ENCODE measurements at regions not wholly inside any gene's neighbourhood (a gene's known extent, or its start where the extent isn't known, plus 50 kb on each side); places are given as distances from the start of the nearest gene placed in this dataset.

- intact Hi-C loops (cut with DNase I; ENCODE audit: low total_unique reads) = no loop called here
- DNase-seq (ENCODE audit: low spot score in 2 of 2) = no peak
- TF ChIP-seq CTCF (IDR thresholded peaks at IDR 0.05) (no peak), POLR2A (IDR thresholded peaks at IDR 0.05) (no peak)
- H3K4me3 ChIP-seq (ENCODE audit: low read depth, poor library complexity, severe bottlenecking) = no peak overlapping the region
Measured at GRCh38 chr15:96554541-96554940, 224.0 kb downstream of the NR2F2 start.

- no peak overlapping the region for H3K4me3 ChIP-seq (ENCODE audit: low read depth, poor library complexity, severe bottlenecking)
- WGBS, 2 donors = 91 to 94% methylated on average over 1 of the region's 1 CpG
- intact Hi-C loops (cut with DNase I; ENCODE audit: low total_unique reads) = no loop called here
- TF ChIP-seq CTCF (IDR thresholded peaks at IDR 0.05) (no peak), POLR2A (IDR thresholded peaks at IDR 0.05) (no peak)
- DNase-seq (ENCODE audit: low spot score in 2 of 2) = no peak
Measured at GRCh38 chr15:96559087-96559486, 228.6 kb downstream of the NR2F2 start.

GRCh38 chr15:96559631-96560030 lies 229.1 kb downstream of the NR2F2 start:
- H3K4me3 ChIP-seq (ENCODE audit: low read depth, poor library complexity, severe bottlenecking) = no peak overlapping the region
- no peak for DNase-seq (ENCODE audit: low spot score in 2 of 2)
- WGBS, 2 donors = 85 to 90% methylated on average over 4 of the region's 4 CpGs
- intact Hi-C loops (cut with DNase I; ENCODE audit: low total_unique reads) = no loop called here
- no peak for TF ChIP-seq POLR2A (IDR thresholded peaks at IDR 0.05)
- no peak for TF ChIP-seq CTCF (IDR thresholded peaks at IDR 0.05)

GRCh38 chr15:96560246-96560895 lies 229.9 kb downstream of the NR2F2 start:
- no peak overlapping the region for H3K4me3 ChIP-seq (ENCODE audit: low read depth, poor library complexity, severe bottlenecking)
- intact Hi-C loops (cut with DNase I; ENCODE audit: low total_unique reads) = no loop called here
- WGBS, 2 donors = 48 to 63% methylated on average over 3 of the region's 3 CpGs
- DNase-seq (ENCODE audit: low spot score in 2 of 2) = no peak
- TF ChIP-seq CTCF (IDR thresholded peaks at IDR 0.05) = no peak

- 60 to 66% methylated on average over 2 of the region's 2 CpGs for WGBS, 2 donors
- H3K4me3 ChIP-seq (ENCODE audit: low read depth, poor library complexity, severe bottlenecking) = no peak overlapping the region
- intact Hi-C loops (cut with DNase I; ENCODE audit: low total_unique reads) = no loop called here
- DNase-seq (ENCODE audit: low spot score in 2 of 2) = no peak
- TF ChIP-seq CTCF (IDR thresholded peaks at IDR 0.05) (no peak), POLR2A (IDR thresholded peaks at IDR 0.05) (no peak)
Measured at GRCh38 chr15:96561593-96561992, 231.1 kb downstream of the NR2F2 start.

GRCh38 chr15:96564546-96564945 lies 234.0 kb downstream of the NR2F2 start:
- TF ChIP-seq POLR2A (IDR thresholded peaks at IDR 0.05) (no peak), CTCF (IDR thresholded peaks at IDR 0.05) (no peak)
- intact Hi-C loops (cut with DNase I; ENCODE audit: low total_unique reads) = no loop called here

More at GRCh38 chr15:96564546-96564945, 234.0 kb downstream of the NR2F2 start:
- no peak overlapping the region for H3K4me3 ChIP-seq (ENCODE audit: low read depth, poor library complexity, severe bottlenecking)
- no peak for DNase-seq (ENCODE audit: low spot score in 2 of 2)
- WGBS, 2 donors = 69 to 79% methylated on average over 3 of the region's 3 CpGs
